Suprapubic skin (tissue), 3 donors: ENCODE measurements at regions not wholly inside any gene's neighbourhood (a gene's known extent, or its start where the extent isn't known, plus 50 kb on each side); places are given as distances from the start of the nearest gene placed in this dataset.

Experiments used
- CTCF ChIP-seq, 2 donors: fragments of 200-600 bp in 1 of 2; fragments of 450-650 bp in 1 of 2; sonication (generic) in 1 of 2; IDR thresholded peaks; one replicate each; pipeline ENCODE4 v1.5.1; 2016 to 2019; ENCODE audit warnings: antibody characterized with exemption in 2 of 2, mild to moderate bottlenecking in 1 of 2, moderate library complexity in 1 of 2
- EP300 ChIP-seq: sonication (generic); formaldehyde crosslinking; IDR thresholded peaks from one replicate; pipeline ENCODE4 v1.6.1; 2017; ENCODE audit warnings: antibody characterized with exemption

- TF ChIP-seq EP300 (no peak), CTCF (IDR thresholded peaks at IDR 0.05) (no peak)
Observed at GRCh38 chr2:14815201-14815600, 182.7 kb downstream of the LRATD1 start.
